ENCODE measurements at regions not wholly inside any gene's neighbourhood (a gene's known extent, or its start where the extent isn't known, plus 50 kb on each side); places are given as distances from the start of the nearest gene placed in this dataset.

- DNase-seq, result no peak
- no peaks in the 10 kb centered on the region; the same call in 1 of the 2 replicates for H3K27me3 Mint-ChIP-seq (ENCODE audit: low read depth)
Measured at GRCh38 chr2:10237392-10238321, 65.0 kb upstream of the HPCAL1 start.

More at GRCh38 chr2:10237392-10238321, 65.0 kb upstream of the HPCAL1 start:
- Histone ChIP-seq H3K4ac (ENCODE audit: low read depth, low read length) (no peak overlapping the region), H3K56ac (ENCODE audit: insufficient read length, low read depth, low read length) (no peak overlapping the region), H3K9ac (ENCODE audit: extremely low read depth, insufficient read length, low read length) (no peak overlapping the region), H2AFZ (ENCODE audit: low read length) (no peak overlapping the region), H3K27me3 (ENCODE audit: insufficient read depth, low read length) (no peaks in the 10 kb centered on the region), H4K20me1 (ENCODE audit: control insufficient read depth, insufficient read depth, insufficient read length) (no peaks in the 10 kb centered on the region), H2BK15ac (ENCODE audit: low read depth, low read length) (no peak overlapping the region), H3T11ph (ENCODE audit: low read length) (no peak overlapping the region), H2AK5ac (ENCODE audit: insufficient read length, low read length) (no peak overlapping the region), H4K5ac (ENCODE audit: insufficient read length, low read depth, low read length) (no peak overlapping the region), H4K91ac (ENCODE audit: insufficient read length, low read depth, low read length) (no peak overlapping the region), H3K27ac (ENCODE audit: insufficient read length, low read depth, low read length) (no peak overlapping the region), H2BK20ac (ENCODE audit: low read depth, low read length, poor library complexity, severe bottlenecking) (no peak overlapping the region), H2BK120ac (ENCODE audit: low read depth, low read length, poor library complexity, severe bottlenecking) (no peak overlapping the region), H2BK12ac (ENCODE audit: insufficient read length, low read depth, low read length) (no peak overlapping the region), H3K9me3 (ENCODE audit: control insufficient read depth, low read depth, low read length) (no peaks in the 10 kb centered on the region), H3K4me2 (ENCODE audit: insufficient read depth, insufficient read length, low read length) (no peak overlapping the region), H3K4me1 (ENCODE audit: insufficient read depth, low read length) (no peaks in the 10 kb centered on the region), H3K23ac (ENCODE audit: insufficient read length, low read depth, low read length) (no peak overlapping the region), H4K8ac (replicated peaks; ENCODE audit: insufficient read length, low read depth, low read length) (no peak overlapping the region), H3K18ac (ENCODE audit: insufficient read length, low read depth, low read length) (no peak overlapping the region), H3K23me2 (ENCODE audit: insufficient read length, low read depth, low read length, poor library complexity, severe bottlenecking) (no peaks in the 10 kb centered on the region), H3K79me1 (ENCODE audit: insufficient read depth, low read depth, low read length, poor library complexity, severe bottlenecking) (no peaks in the 10 kb centered on the region), H3K79me2 (ENCODE audit: insufficient read depth, low read length) (no peaks in the 10 kb centered on the region), H2BK5ac (ENCODE audit: insufficient read length, low read length) (no peak overlapping the region), H3K14ac (ENCODE audit: insufficient read depth, low read length) (no peak overlapping the region; the same call in 1 of the 2 replicates)
- WGBS (ENCODE audit: extremely low coverage, insufficient read length, low lambda C conversion rate), result no CpG with 5 or more reads among the region's 28 CpGs
- H3K36me3 Mint-ChIP-seq (ENCODE audit: insufficient read depth in 1 of 3, low read depth in 3 of 3), result no peaks in the 10 kb centered on the region
- H3K9me3 Mint-ChIP-seq, result peaks cover 0 to 1% of the 10 kb centered on the region in 2 experiments; a peak in 2 of 5 replicates
- no peak overlapping the region for H3K27ac Mint-ChIP-seq
- no peak overlapping the region for H3K4me3 Mint-ChIP-seq
- H3K4me1 Mint-ChIP-seq, result peaks cover 2 to 4% of the 10 kb centered on the region in 2 experiments; a peak in 2 of 4 replicates
- no peak for TF ChIP-seq CTCF (conservative IDR thresholded peaks at IDR 0.05)
